ENCODE measurements at regions not wholly inside any gene's neighbourhood (a gene's known extent, or its start where the extent isn't known, plus 50 kb on each side); places are given as distances from the start of the nearest gene placed in this dataset.

- DNase-seq (ENCODE audit: low read depth, low spot score) = no peak
- no peak for TF ChIP-seq CTCF (conservative IDR thresholded peaks at IDR 0.05)
- H3K27me3 Mint-ChIP-seq (ENCODE audit: low read depth) = no peaks in the 10 kb centered on the region
Observed at GRCh38 chr1:71190843-71191242, 110.0 kb upstream of the ZRANB2 start.

GRCh38 chr1:71184410-71184809, 103.6 kb upstream of the ZRANB2 start:
- no peak for TF ChIP-seq CTCF (conservative IDR thresholded peaks at IDR 0.05)
- H3K27me3 Mint-ChIP-seq (ENCODE audit: low read depth) = no peaks in the 10 kb centered on the region
- no peak overlapping the region for H3K27ac Mint-ChIP-seq (ENCODE audit: unreplicated experiment)
- H3K4me1 Mint-ChIP-seq = no peaks in the 10 kb centered on the region
- DNase-seq (ENCODE audit: low read depth, low spot score) = no peak
- H3K9me3 Mint-ChIP-seq = no peaks in the 10 kb centered on the region
- no peak overlapping the region for H3K4me3 Mint-ChIP-seq
- H3K36me3 Mint-ChIP-seq (ENCODE audit: low read depth) = no peaks in the 10 kb centered on the region

More at GRCh38 chr1:71190843-71191242, 110.0 kb upstream of the ZRANB2 start:
- Mint-ChIP-seq H3K27ac (ENCODE audit: unreplicated experiment) (no peak overlapping the region), H3K9me3 (no peaks in the 10 kb centered on the region), H3K36me3 (ENCODE audit: low read depth) (no peaks in the 10 kb centered on the region), H3K4me1 (no peaks in the 10 kb centered on the region), H3K4me3 (no peak overlapping the region)

- no peak for TF ChIP-seq CTCF (conservative IDR thresholded peaks at IDR 0.05)
- Mint-ChIP-seq H3K4me3 (no peak overlapping the region), H3K36me3 (ENCODE audit: low read depth) (no peaks in the 10 kb centered on the region), H3K27ac (ENCODE audit: unreplicated experiment) (no peak overlapping the region), H3K27me3 (ENCODE audit: low read depth) (no peaks in the 10 kb centered on the region), H3K4me1 (no peaks in the 10 kb centered on the region), H3K9me3 (no peaks in the 10 kb centered on the region)
- DNase-seq (ENCODE audit: low read depth, low spot score) = no peak
Observed at GRCh38 chr1:71179997-71180396, 99.2 kb upstream of the ZRANB2 start.

- Mint-ChIP-seq H3K4me3 (no peak overlapping the region), H3K27ac (ENCODE audit: unreplicated experiment) (no peak overlapping the region), H3K27me3 (ENCODE audit: low read depth) (no peaks in the 10 kb centered on the region), H3K4me1 (no peaks in the 10 kb centered on the region), H3K9me3 (no peaks in the 10 kb centered on the region), H3K36me3 (ENCODE audit: low read depth) (no peaks in the 10 kb centered on the region)
- no peak for TF ChIP-seq CTCF (conservative IDR thresholded peaks at IDR 0.05)
- no peak for DNase-seq (ENCODE audit: low read depth, low spot score)
Observed at GRCh38 chr1:71170925-71171324, 90.1 kb upstream of the ZRANB2 start.

- no peaks in the 10 kb centered on the region for H3K27me3 Mint-ChIP-seq (ENCODE audit: low read depth)
- H3K4me3 Mint-ChIP-seq = no peak overlapping the region
Observed at GRCh38 chr1:71167505-71167904, 86.7 kb upstream of the ZRANB2 start.

More at GRCh38 chr1:71167505-71167904, 86.7 kb upstream of the ZRANB2 start:
- no peak for DNase-seq (ENCODE audit: low read depth, low spot score)
- no peaks in the 10 kb centered on the region for H3K36me3 Mint-ChIP-seq (ENCODE audit: low read depth)
- H3K9me3 Mint-ChIP-seq = no peaks in the 10 kb centered on the region
- no peaks in the 10 kb centered on the region for H3K4me1 Mint-ChIP-seq
- no peak overlapping the region for H3K27ac Mint-ChIP-seq (ENCODE audit: unreplicated experiment)
- TF ChIP-seq CTCF (conservative IDR thresholded peaks at IDR 0.05) = no peak
